Panc1 (cell line): ENCODE measurements at regions not wholly inside any gene's neighbourhood (a gene's known extent, or its start where the extent isn't known, plus 50 kb on each side); places are given as distances from the start of the nearest gene placed in this dataset.

Experiments used
- POLR2AphosphoS5 ChIP-seq: IDR thresholded peaks from 2 replicates; pipeline ENCODE4 v1.6.1; 2012; ENCODE audit warnings: mild to moderate bottlenecking, low read depth, low read length, moderate library complexity
- REST ChIP-seq, 2 experiments: IDR thresholded peaks; 2 replicates each; pipeline ENCODE4 v1.6.1; 2011 to 2012; ENCODE audit warnings: low read depth in 2 of 2, control low read depth in 1 of 2, low read length in 1 of 2, mild to moderate bottlenecking in 1 of 2, moderate library complexity in 1 of 2; ENCODE audit not compliant: insufficient read depth in 1 of 2
- SIN3A ChIP-seq: IDR thresholded peaks from 2 replicates; pipeline ENCODE4 v1.6.1; 2012; ENCODE audit warnings: low read depth, mild to moderate bottlenecking, low read length, moderate library complexity, borderline replicate concordance; ENCODE audit not compliant: insufficient read depth
- TCF7L2 ChIP-seq: IDR thresholded peaks from 2 replicates; pipeline ENCODE4 v1.6.1; 2011; ENCODE audit warnings: mild to moderate bottlenecking, low read depth, low read length, inconsistent platforms
- TF ChIP-seq, protein P1 (sequence below): fragments of 450-650 bp; IDR thresholded peaks from 2 replicates; pipeline ENCODE4 v1.5.1; 2017; ENCODE audit warnings: mild to moderate bottlenecking

- TF ChIP-seq, protein P1, sequence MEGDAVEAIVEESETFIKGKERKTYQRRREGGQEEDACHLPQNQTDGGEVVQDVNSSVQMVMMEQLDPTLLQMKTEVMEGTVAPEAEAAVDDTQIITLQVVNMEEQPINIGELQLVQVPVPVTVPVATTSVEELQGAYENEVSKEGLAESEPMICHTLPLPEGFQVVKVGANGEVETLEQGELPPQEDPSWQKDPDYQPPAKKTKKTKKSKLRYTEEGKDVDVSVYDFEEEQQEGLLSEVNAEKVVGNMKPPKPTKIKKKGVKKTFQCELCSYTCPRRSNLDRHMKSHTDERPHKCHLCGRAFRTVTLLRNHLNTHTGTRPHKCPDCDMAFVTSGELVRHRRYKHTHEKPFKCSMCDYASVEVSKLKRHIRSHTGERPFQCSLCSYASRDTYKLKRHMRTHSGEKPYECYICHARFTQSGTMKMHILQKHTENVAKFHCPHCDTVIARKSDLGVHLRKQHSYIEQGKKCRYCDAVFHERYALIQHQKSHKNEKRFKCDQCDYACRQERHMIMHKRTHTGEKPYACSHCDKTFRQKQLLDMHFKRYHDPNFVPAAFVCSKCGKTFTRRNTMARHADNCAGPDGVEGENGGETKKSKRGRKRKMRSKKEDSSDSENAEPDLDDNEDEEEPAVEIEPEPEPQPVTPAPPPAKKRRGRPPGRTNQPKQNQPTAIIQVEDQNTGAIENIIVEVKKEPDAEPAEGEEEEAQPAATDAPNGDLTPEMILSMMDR: no peak
- TF ChIP-seq POLR2AphosphoS5 (no peak), TCF7L2 (no peak), REST (IDR thresholded peaks at IDR 0.05; ENCODE audit: insufficient read depth in 1 of 2, low read depth in 2 of 2, low read length in 1 of 2) (no peak), SIN3A (no peak)
Observed at GRCh38 chr5:115459855-115460341, 84.7 kb downstream of the FEM1C start.
